GM21515 (cell line): ENCODE measurements at regions not wholly inside any gene's neighbourhood (a gene's known extent, or its start where the extent isn't known, plus 50 kb on each side); places are given as distances from the start of the nearest gene placed in this dataset.

Source experiments
- ATAC-seq: cut with Tn5 transposase; IDR thresholded peaks from one replicate; pipeline ENCODE4 v1.9.1; 2021; ENCODE audit not compliant: unreplicated experiment

DNA sequence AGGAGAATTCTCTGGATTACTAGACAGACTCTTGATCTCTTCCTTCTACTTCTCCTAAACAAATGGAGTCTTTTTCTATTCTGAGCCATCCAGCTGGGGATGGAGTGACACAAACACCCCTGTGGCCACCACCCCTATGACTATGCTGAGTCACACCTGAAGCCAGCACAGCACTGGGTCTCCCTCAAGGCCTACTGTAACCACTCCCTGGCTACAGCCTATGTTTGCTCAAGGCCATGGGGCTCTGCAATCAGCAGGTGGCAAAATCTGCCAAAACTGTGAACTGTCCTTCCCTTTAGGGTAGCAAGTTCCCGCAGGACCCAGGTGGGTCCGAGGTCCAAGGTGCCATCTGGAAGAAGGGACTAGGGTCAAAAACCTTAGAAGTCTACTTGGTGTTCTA lies 132.3 kb downstream of the TINAG start:
- ATAC-seq: no peak

DNA sequence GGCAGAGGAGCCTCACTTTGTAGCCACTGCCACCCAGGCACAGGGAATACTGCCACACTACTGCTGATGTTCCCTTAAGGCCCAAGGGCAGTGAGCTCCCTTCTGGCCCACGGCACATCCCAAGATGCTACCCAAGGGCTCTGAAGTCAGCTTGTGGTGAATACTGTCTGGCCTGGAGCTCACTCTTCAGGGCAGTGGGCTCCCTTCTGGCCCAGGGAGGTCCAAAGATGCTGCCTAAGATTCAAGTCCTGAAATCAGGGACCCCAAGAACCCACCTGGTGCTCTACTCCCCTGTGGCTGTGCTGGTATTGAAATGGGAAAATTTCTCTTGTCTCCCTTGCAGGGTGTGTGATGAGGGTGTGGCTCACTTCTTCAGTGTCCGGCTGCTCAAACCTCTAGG lies 132.8 kb downstream of the TINAG start:
- no peak for ATAC-seq

DNA sequence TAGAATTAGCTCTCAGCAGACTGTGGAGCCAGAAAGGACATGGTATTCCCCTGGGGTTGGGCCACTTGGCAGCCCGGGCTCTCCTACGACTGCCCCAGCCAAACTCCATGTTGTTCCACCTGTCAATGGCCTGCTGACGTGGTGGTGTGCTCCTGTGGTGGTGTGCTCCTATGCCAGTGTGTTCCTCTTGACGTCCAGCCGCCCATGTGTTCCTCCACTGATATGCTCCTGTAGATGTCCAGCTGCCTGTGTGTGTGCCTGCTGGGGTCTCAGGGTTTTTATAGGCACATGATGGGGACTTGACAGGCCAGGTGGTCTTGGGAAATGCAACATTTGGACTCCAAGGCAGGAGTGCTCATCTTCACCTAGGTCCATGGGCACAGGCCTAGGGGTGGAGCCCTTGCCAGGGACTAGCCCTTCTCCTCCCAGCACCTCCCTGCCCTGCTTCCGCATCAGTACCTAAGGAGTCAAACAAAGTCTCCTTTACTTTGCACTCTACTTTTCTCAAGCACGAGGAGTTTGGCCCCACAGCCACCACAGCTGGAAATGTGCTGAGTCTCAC lies 133.5 kb downstream of the TINAG start:
- no peak for ATAC-seq

- no peak for ATAC-seq
Observed at GRCh38 chr6:54445207-54445606, 137.0 kb downstream of the TINAG start.

DNA sequence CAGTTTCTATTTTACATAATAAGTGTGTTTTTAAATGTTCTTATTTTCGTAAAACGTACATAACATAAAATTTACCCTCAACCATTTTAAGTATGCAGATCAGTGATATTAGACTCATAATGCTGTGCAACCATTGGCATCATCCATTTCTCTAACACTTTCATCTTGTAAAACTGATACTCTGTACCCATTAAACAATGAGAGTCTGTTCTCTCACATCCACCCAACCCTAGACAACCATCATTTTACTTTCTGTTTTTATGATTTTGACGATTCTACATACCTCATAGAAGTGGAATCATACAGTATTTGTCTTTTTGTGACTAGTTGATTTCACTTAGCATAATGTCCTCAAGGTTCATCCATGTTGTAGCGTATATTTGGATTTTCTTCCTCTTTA lies 140.4 kb downstream of the TINAG start:
- no peak for ATAC-seq

GRCh38 chr6:54451516-54451915 lies 143.3 kb downstream of the TINAG start:
- ATAC-seq: no peak

- no peak for ATAC-seq
Observed at GRCh38 chr6:54463354-54464024, 155.2 kb downstream of the TINAG start.

GRCh38 chr6:54465649-54466300 lies 157.5 kb downstream of the TINAG start:
- no peak for ATAC-seq

- ATAC-seq: no peak
Observed at GRCh38 chr6:54467384-54467783, 159.1 kb downstream of the TINAG start.

DNA sequence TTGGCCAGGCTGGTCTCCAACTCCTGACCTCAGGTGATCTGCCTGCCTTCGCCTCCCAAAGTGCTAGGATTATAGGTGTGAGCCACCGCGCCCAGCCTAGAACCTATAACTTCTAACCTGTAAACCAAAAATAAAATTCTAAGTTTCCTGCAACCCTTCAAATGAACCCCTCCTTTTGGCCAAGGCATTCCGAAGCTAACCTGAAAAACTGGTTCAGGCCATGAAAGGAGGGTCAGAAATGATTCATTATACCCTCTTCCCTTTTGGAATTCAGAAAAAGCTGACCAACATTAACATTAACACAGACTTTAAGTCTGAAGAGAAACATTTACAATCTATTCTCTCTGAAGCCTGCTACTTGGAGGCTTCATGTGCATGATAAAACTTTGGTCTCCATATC lies 165.1 kb downstream of the TINAG start:
- no peak for ATAC-seq

GRCh38 chr6:54474898-54475297 lies 166.7 kb downstream of the TINAG start:
- no peak for ATAC-seq

GRCh38 chr6:54481091-54481490 lies 172.8 kb downstream of the TINAG start:
- ATAC-seq: no peak

DNA sequence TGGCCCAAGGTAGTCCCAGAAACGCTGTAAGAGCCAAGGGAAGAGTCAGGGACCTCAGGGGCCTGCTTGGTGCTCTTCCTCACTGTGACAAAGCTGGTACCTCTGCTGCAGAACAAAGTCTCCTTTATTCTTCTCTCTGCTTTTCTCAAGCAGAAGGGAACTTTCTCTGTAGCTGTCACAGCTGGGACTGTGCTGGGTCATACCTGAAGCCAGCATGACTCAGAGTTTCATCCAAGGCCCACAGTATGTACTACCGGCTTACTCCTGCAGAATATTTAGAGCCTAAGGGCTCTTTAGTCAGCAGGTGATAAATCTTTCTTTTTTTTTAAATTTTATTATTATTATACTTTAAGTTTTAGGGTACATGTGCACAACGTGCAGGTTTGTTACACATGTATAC lies 183.2 kb downstream of the TINAG start:
- no peak for ATAC-seq

DNA sequence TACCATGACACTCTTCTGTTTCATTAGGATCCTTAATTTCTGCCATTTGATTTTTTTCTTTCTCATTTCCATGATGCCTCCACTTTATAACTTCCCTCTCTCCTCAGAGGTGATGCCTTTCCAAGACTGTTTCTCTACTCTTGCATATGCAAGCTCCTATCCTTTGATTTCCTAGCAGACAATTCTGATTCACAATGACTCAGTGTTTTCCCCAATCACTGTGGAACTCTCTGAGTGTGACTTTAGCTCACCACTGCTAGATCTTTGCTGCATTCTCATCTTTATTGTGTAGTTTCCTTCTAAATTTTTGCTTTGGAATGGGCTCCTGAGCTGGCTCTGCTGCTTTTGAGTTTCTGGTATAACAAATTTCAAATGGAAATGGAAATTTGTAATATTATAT lies 184.9 kb downstream of the TINAG start:
- no peak for ATAC-seq

- ATAC-seq: no peak
Observed at GRCh38 chr6:54503144-54503543, 194.9 kb downstream of the TINAG start.

DNA sequence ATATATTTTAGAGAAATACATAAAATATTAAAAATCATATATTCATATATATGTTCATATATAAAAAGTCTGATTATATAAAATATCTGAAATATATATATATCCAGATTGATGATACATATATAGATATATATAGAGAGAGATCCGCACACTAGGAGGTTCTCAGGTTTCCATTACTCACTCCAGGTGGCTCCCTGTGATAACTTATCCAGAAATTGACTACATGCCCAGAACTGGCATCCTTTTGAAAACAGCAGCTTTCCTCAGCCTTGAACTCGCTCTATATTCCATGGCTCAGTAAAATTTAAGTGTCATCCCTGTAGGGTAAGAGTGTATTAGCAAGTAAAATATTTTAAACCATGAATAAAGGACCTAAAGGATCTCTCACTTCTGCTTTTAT lies 206.8 kb downstream of the TINAG start:
- no peak for ATAC-seq

- no peak for ATAC-seq
Observed at GRCh38 chr6:54515713-54516112, 207.5 kb downstream of the TINAG start.

DNA sequence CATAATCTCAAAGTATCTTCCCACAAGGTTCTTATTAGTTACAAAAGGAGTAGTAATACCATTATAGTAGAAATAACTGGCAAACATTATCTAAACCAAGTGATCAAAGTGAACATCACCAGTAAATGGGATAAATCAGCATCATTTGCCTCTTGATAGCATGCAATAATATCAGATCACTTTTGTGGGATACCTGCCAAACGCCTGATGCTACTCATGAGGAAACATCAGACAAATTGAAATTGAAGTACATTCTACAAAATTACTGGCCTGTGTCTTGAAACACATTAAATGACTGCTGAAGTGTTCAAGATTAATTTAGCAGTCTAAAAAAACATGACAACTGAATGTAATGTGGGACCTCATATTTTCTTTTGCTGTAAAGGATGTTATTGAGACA lies 208.1 kb downstream of the TINAG start:
- ATAC-seq: no peak

GRCh38 chr6:54519161-54519560 lies 210.9 kb downstream of the TINAG start:
- ATAC-seq: no peak

DNA sequence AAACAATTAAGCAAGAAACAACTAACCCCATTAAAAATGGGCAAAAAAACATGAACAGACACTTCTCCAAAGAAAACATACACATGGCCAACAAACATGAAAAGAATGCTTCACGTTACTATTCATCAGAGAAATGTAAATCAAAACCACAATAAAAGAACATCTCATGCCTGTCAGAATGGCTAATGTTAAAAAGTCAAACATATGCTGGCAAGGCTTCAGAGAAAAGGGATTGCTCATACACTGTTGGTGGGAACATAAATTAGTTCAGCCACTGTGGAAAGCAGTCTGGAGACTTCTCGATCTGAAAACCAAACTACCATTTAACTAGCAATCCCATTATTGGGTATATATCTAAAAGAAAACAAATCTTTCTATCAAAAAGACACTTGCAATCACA lies 217.5 kb downstream of the TINAG start:
- no peak for ATAC-seq

DNA sequence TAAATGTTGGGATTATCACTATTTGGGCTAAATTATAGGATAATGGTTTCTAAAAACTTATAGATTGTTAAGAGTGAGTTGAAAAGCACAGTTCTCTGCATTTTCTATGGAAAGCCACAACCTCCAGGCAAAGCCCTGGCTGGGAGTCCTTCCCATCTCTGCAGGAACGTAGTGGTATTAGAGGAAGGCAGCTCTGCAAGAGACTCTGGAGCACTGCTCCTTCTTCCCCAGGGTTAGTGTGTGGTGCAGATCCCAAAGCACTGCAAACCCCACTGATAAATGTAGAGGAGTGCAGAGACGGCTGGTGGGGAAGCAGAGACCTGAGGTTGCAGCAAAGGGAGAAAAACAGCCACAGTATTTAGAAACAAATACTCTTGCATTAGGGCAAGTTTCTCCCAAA lies 225.3 kb downstream of the TINAG start:
- ATAC-seq: no peak

DNA sequence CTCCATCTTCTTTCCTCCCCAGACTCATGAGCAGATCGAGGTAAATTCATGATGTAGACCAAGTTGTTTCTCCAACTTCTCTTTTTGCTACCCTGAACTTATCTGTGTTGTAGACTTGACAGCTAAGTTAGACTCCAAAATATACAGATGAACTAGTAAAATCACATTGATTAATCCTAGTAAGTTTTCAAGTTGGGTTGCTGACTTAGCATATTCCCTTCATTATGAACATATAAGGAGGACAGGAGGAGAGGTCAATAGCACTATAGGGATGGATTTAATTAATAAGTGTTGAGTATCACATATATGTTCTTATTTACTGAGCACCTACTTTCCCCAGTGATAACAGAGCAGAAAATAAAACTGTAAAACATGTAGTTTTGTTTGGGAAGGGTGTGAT lies 227.3 kb downstream of the TINAG start:
- ATAC-seq: no peak

- no peak for ATAC-seq
Observed at GRCh38 chr6:54541541-54541940, 233.3 kb downstream of the TINAG start.
